ENCODE measurements at regions not wholly inside any gene's neighbourhood (a gene's known extent, or its start where the extent isn't known, plus 50 kb on each side); places are given as distances from the start of the nearest gene placed in this dataset.
"Not testable (repeated sequence)": the region's sequence is repeated elsewhere in the genome, so short reads cannot be mapped to it uniquely, and the experiment has no call there.

GRCh38 chrX:148080593-148080992 lies 99.5 kb downstream of the FMR1NB start:
- no peak for DNase-seq (ENCODE audit: low read depth in 2 of 2)

GRCh38 chrX:148084611-148085010 lies 103.5 kb downstream of the FMR1NB start:
- DNase-seq (ENCODE audit: low read depth in 2 of 2): no peak

GRCh38 chrX:148120151-148120550 lies 139.0 kb downstream of the FMR1NB start:
- DNase-seq (ENCODE audit: low read depth in 2 of 2): no peak

- no peak for DNase-seq (ENCODE audit: low read depth in 2 of 2)
These were observed 140.0 kb downstream of the FMR1NB start for GRCh38 chrX:148120999-148121623.

- not testable (repeated sequence) for DNase-seq (ENCODE audit: low read depth in 2 of 2)
These were observed 147.9 kb downstream of the FMR1NB start for GRCh38 chrX:148128872-148129505.

- no peak for DNase-seq (ENCODE audit: low read depth in 2 of 2)
These were observed 152.1 kb downstream of the FMR1NB start for GRCh38 chrX:148133105-148133725.

- no peak for DNase-seq (ENCODE audit: low read depth in 2 of 2)
These were observed 153.4 kb downstream of the FMR1NB start for GRCh38 chrX:148134578-148134977.

- no peak for DNase-seq (ENCODE audit: low read depth in 2 of 2)
These were observed 154.6 kb downstream of the FMR1NB start for GRCh38 chrX:148135738-148136137.

GRCh38 chrX:148146121-148146520 lies 165.0 kb downstream of the FMR1NB start:
- no peak for DNase-seq (ENCODE audit: low read depth in 2 of 2)

- no peak for DNase-seq (ENCODE audit: low read depth in 2 of 2)
These were observed 175.8 kb downstream of the FMR1NB start for GRCh38 chrX:148156986-148157385.

GRCh38 chrX:148159796-148160195 lies 178.7 kb downstream of the FMR1NB start:
- DNase-seq (ENCODE audit: low read depth in 2 of 2): no peak

GRCh38 chrX:148161701-148162100 lies 180.6 kb downstream of the FMR1NB start:
- no peak for DNase-seq (ENCODE audit: low read depth in 2 of 2)

- DNase-seq (ENCODE audit: low read depth in 2 of 2): no peak
These were observed 204.5 kb downstream of the FMR1NB start for GRCh38 chrX:148185631-148186030.

GRCh38 chrX:148192547-148192946 lies 211.4 kb downstream of the FMR1NB start:
- no peak for DNase-seq (ENCODE audit: low read depth in 2 of 2)

GRCh38 chrX:148193759-148194158 lies 212.6 kb downstream of the FMR1NB start:
- DNase-seq (ENCODE audit: low read depth in 2 of 2): no peak

GRCh38 chrX:148203531-148203930 lies 222.4 kb downstream of the FMR1NB start:
- no peak for DNase-seq (ENCODE audit: low read depth in 2 of 2)

GRCh38 chrX:148204195-148204594 lies 223.1 kb downstream of the FMR1NB start:
- no peak for DNase-seq (ENCODE audit: low read depth in 2 of 2)

- no peak for DNase-seq (ENCODE audit: low read depth in 2 of 2)
These were observed 233.6 kb downstream of the FMR1NB start for GRCh38 chrX:148214786-148215185.

GRCh38 chrX:148215726-148216125 lies 234.6 kb downstream of the FMR1NB start:
- DNase-seq (ENCODE audit: low read depth in 2 of 2): no peak

- DNase-seq (ENCODE audit: low read depth in 2 of 2): no peak
These were observed 242.2 kb downstream of the FMR1NB start for GRCh38 chrX:148223361-148223760.

- no peak for DNase-seq (ENCODE audit: low read depth in 2 of 2)
These were observed 247.4 kb downstream of the FMR1NB start for GRCh38 chrX:148228521-148228920.

GRCh38 chrX:148229801-148230303 lies 248.7 kb downstream of the FMR1NB start:
- DNase-seq (ENCODE audit: low read depth in 2 of 2): no peak

GRCh38 chrX:148259990-148260389 lies 240.4 kb upstream of the AFF2 start:
- no peak for DNase-seq (ENCODE audit: low read depth in 2 of 2)

All from stimulated activated CD4-positive, alpha-beta T cell treated with anti-CD3 and anti-CD28 coated beads, Interleukin-1b, Interleukin-23, amount 100 ng/mL, for 4 hours (primary cell).